ENCODE measurements at regions not wholly inside any gene's neighbourhood (a gene's known extent, or its start where the extent isn't known, plus 50 kb on each side); places are given as distances from the start of the nearest gene placed in this dataset.
A peak's percentile ranks its signal among the peaks of the same experiment; 100 is the strongest.
"Not testable (repeated sequence)": the region's sequence is repeated elsewhere in the genome, so short reads cannot be mapped to it uniquely, and the experiment has no call there.

GRCh38 chr6:98044791-98045470 is 761.9 kb upstream of the MMS22L start:
- no peak for DNase-seq

GRCh38 chr6:98047164-98047563 is 764.1 kb upstream of the MMS22L start:
- DNase-seq: no peak

- no peak for DNase-seq
Measured at GRCh38 chr6:98047871-98048270, 764.9 kb upstream of the MMS22L start.

GRCh38 chr6:98054453-98054852 is 771.4 kb upstream of the MMS22L start:
- DNase-seq: peak; percentile 1

GRCh38 chr6:98056955-98057354 is 773.9 kb upstream of the MMS22L start:
- DNase-seq: no peak

- no peak for DNase-seq
Measured at GRCh38 chr6:98067375-98067774, 767.0 kb upstream of the POU3F2 start.

- DNase-seq: not testable (repeated sequence)
Measured at GRCh38 chr6:98088537-98088936, 745.8 kb upstream of the POU3F2 start.

GRCh38 chr6:98092331-98092730 is 742.0 kb upstream of the POU3F2 start:
- no peak for DNase-seq

GRCh38 chr6:98094696-98095095 is 739.7 kb upstream of the POU3F2 start:
- DNase-seq: no peak

GRCh38 chr6:98107801-98108200 is 726.6 kb upstream of the POU3F2 start:
- no peak for DNase-seq

- no peak for DNase-seq
Measured at GRCh38 chr6:98116455-98116854, 717.9 kb upstream of the POU3F2 start.

- no peak for DNase-seq
Measured at GRCh38 chr6:98117068-98117467, 717.3 kb upstream of the POU3F2 start.

GRCh38 chr6:98118397-98119045 is 715.9 kb upstream of the POU3F2 start:
- DNase-seq: no peak

- DNase-seq: peak; percentile 49
Measured at GRCh38 chr6:98124171-98124570, 710.2 kb upstream of the POU3F2 start.

- no peak for DNase-seq
Measured at GRCh38 chr6:98131290-98131990, 702.9 kb upstream of the POU3F2 start.

GRCh38 chr6:98136333-98136732 is 698.0 kb upstream of the POU3F2 start:
- no peak for DNase-seq

GRCh38 chr6:98137391-98137790 is 697.0 kb upstream of the POU3F2 start:
- DNase-seq: no peak

GRCh38 chr6:98142839-98143238 is 691.5 kb upstream of the POU3F2 start:
- DNase-seq: no peak

- DNase-seq: no peak
Measured at GRCh38 chr6:98146656-98147055, 687.7 kb upstream of the POU3F2 start.

- DNase-seq: no peak
Measured at GRCh38 chr6:98156580-98156979, 677.8 kb upstream of the POU3F2 start.

GRCh38 chr6:98179606-98180005 is 654.8 kb upstream of the POU3F2 start:
- DNase-seq: no peak

- DNase-seq: no peak
Measured at GRCh38 chr6:98200084-98200483, 634.3 kb upstream of the POU3F2 start.

- DNase-seq: no peak
Measured at GRCh38 chr6:98203170-98203806, 631.1 kb upstream of the POU3F2 start.

GRCh38 chr6:98212468-98212867 is 621.9 kb upstream of the POU3F2 start:
- no peak for DNase-seq

Measured in activated CD4-positive, alpha-beta T cell treated with anti-CD3 and anti-CD28 coated beads, Interleukin-2, Interleukin-6, amounts not matched to agents 100 ng/mL and 50 ng/mL, durations not matched to agents 16 hours and 8 hours (primary cell).